Endothelial cell of umbilical vein (primary cell): ENCODE measurements at regions not wholly inside any gene's neighbourhood (a gene's known extent, or its start where the extent isn't known, plus 50 kb on each side); places are given as distances from the start of the nearest gene placed in this dataset.

ENCODE experiments used
- BruUV-seq: library from RNA; stranded (reverse); fragments of 400-500 nt; replicated peaks from 2 replicates; lab custom pipeline; 2021; lab: Mats Ljungman, UMichigan
- CTCF ChIA-PET: fragments of 300-600, 350-600 bp; sonication (Branson Sonifier 250); formaldehyde crosslinking; loops from one replicate; lab custom pipeline; 2021; ENCODE audit warnings: antibody characterized with exemption, inconsistent platforms; lab: Charles Lee
- POLR2A ChIA-PET: fragments of 300-600, 350-600 bp; sonication (Branson Sonifier 250); formaldehyde crosslinking; loops from one replicate; lab custom pipeline; 2021; ENCODE audit warnings: antibody characterized with exemption, inconsistent platforms; lab: Charles Lee
- DNase-seq: peaks from one replicate; pipeline ENCODE4 v3.0.0-alpha.2; 2011; ENCODE audit warnings: low read depth, low spot score
- FAIRE-seq: peaks from 2 replicates; lab custom pipeline; 2011; peaks lifted over from hg19 to GRCh38; lab: Jason Lieb, UNC
- H2AFZ ChIP-seq: 2 replicates; pipeline ENCODE4 v1.6.0; 2012; ENCODE audit warnings: low read depth, low read length, control low read depth, inconsistent platforms
- H3K27ac ChIP-seq: 2 replicates; pipeline ENCODE4 v1.5.1; 2011; ENCODE audit warnings: low read depth, mild to moderate bottlenecking, control low read depth, low read length, moderate library complexity; ENCODE audit not compliant: insufficient read depth
- H3K27me3 ChIP-seq, 2 experiments: 2 replicates each; pipeline versions ENCODE4 v1.6.0 to v1.6.1; 2011; ENCODE audit warnings: low read length in 2 of 2, mixed read lengths in 1 of 2; ENCODE audit not compliant: control insufficient read depth in 2 of 2, insufficient read depth in 2 of 2
- H3K36me3 ChIP-seq, 2 experiments: 2 replicates in 1 of 2; 3 replicates in 1 of 2; pipeline ENCODE4 v1.5.1; 2011; ENCODE audit warnings: low read length in 2 of 2, mild to moderate bottlenecking in 1 of 2, moderate library complexity in 1 of 2; ENCODE audit not compliant: control insufficient read depth in 2 of 2, insufficient read depth in 2 of 2; ENCODE audit errors: extremely low read depth in 1 of 2
- H3K4me1 ChIP-seq: 3 replicates; pipeline ENCODE4 v1.5.1; 2011; ENCODE audit warnings: mild to moderate bottlenecking, low read length; ENCODE audit not compliant: control insufficient read depth, insufficient read depth; ENCODE audit errors: extremely low read depth
- H3K4me2 ChIP-seq: 2 replicates; pipeline ENCODE4 v1.6.1; 2011; ENCODE audit warnings: low read length, control low read depth, mixed read lengths; ENCODE audit not compliant: insufficient read depth
- H3K4me3 ChIP-seq, 3 experiments: fragments of 200-600 bp in 1 of 3; sonication (generic), shearing (Covaris generic) in 1 of 3; replicated peaks in 1 of 3; 2 replicates each; pipeline ENCODE4 v1.5.1; 2011 to 2016; ENCODE audit warnings: control low read depth in 3 of 3, low read length in 3 of 3, mild to moderate bottlenecking in 2 of 3, inconsistent platforms in 1 of 3, low read depth in 1 of 3, moderate library complexity in 1 of 3; ENCODE audit not compliant: insufficient read depth in 1 of 3
- H3K79me2 ChIP-seq: 2 replicates; pipeline ENCODE4 v1.6.0; 2012; ENCODE audit warnings: low read length, inconsistent platforms; ENCODE audit not compliant: control insufficient read depth, insufficient read depth
- H3K9ac ChIP-seq: replicated peaks from 2 replicates; pipeline ENCODE3; 2011; ENCODE audit warnings: low read length, control low read depth; ENCODE audit not compliant: insufficient read depth; ENCODE audit errors: extremely low read depth
- H3K9me1 ChIP-seq: replicated peaks from 3 replicates; pipeline ENCODE4 v1.6.0; 2011; ENCODE audit warnings: mild to moderate bottlenecking, low read length; ENCODE audit not compliant: control insufficient read depth, insufficient read depth; ENCODE audit errors: extremely low read depth
- H3K9me3 ChIP-seq: replicated peaks from 2 replicates; pipeline ENCODE4 v1.5.1; 2012; ENCODE audit warnings: low read length, inconsistent platforms; ENCODE audit not compliant: control insufficient read depth, insufficient read depth
- H4K20me1 ChIP-seq: replicated peaks from 2 replicates; pipeline ENCODE3; 2011; ENCODE audit warnings: mild to moderate bottlenecking, low read length; ENCODE audit not compliant: control insufficient read depth, insufficient read depth; ENCODE audit errors: extremely low read depth
- EZH2 ChIP-seq: IDR thresholded peaks from 2 replicates; pipeline ENCODE4 v1.6.1; 2012; ENCODE audit warnings: borderline replicate concordance, low read depth, mild to moderate bottlenecking, moderate library complexity, low read length, inconsistent platforms; ENCODE audit not compliant: severe bottlenecking
- FOS ChIP-seq: IDR thresholded peaks from 2 replicates; pipeline ENCODE4 v1.6.1; 2011; ENCODE audit warnings: mild to moderate bottlenecking, low read length, moderate library complexity, borderline replicate concordance; ENCODE audit not compliant: insufficient read depth
- GATA2 ChIP-seq: IDR thresholded peaks from 2 replicates; pipeline ENCODE4 v1.7.0; 2011; ENCODE audit warnings: low read depth, mild to moderate bottlenecking, moderate library complexity, mixed read lengths, low read length; ENCODE audit not compliant: insufficient read length, insufficient read depth
- JUN ChIP-seq: IDR thresholded peaks from 2 replicates; pipeline ENCODE4 v1.6.1; 2011; ENCODE audit warnings: borderline replicate concordance, low read depth; ENCODE audit not compliant: insufficient read length, insufficient read depth
- MYC ChIP-seq: IDR thresholded peaks from one replicate; pipeline ENCODE4 v1.6.1; 2011; ENCODE audit warnings: mild to moderate bottlenecking, low read depth, low read length
- POLR2A ChIP-seq: IDR thresholded peaks from 2 replicates; pipeline ENCODE4 v1.6.1; 2012; ENCODE audit warnings: low read depth, mild to moderate bottlenecking, control low read depth, low read length
- POLR2AphosphoS5 ChIP-seq: IDR thresholded peaks from 2 replicates; pipeline ENCODE4 v1.6.1; 2012; ENCODE audit warnings: low read depth, mild to moderate bottlenecking, control low read depth, low read length, moderate library complexity; ENCODE audit not compliant: insufficient read depth
- dilution Hi-C: fragments of 300-500 bp; cut with MboI; formaldehyde crosslinking; loops from one replicate; pipeline ENCODE4 v1.15.0; 2019; ENCODE audit warnings: low sequenced_read_pairs; ENCODE audit not compliant: extremely low pct_ligation_motif_present
- intact Hi-C: fragments of 100-400 bp; cut with micrococcal nuclease; formaldehyde crosslinking; loops from one replicate; pipeline ENCODE4 v1.10.0; 2022
- TF ChIP-seq, protein P1 (sequence below): IDR thresholded peaks from 2 replicates; pipeline ENCODE4 v1.6.1; 2011; ENCODE audit not compliant: insufficient read depth, insufficient read length
- TF ChIP-seq, protein P2 (sequence below), 2 donors: IDR thresholded peaks; 1 replicate in 1 of 2; 2 replicates in 1 of 2; pipeline ENCODE4 v1.5.1; 2011; ENCODE audit warnings: low read length in 2 of 2, mild to moderate bottlenecking in 2 of 2, moderate library complexity in 2 of 2, control low read depth in 1 of 2, inconsistent platforms in 1 of 2, low read depth in 1 of 2; ENCODE audit not compliant: insufficient read depth in 1 of 2; ENCODE audit errors: extremely low read depth in 1 of 2

DNA sequence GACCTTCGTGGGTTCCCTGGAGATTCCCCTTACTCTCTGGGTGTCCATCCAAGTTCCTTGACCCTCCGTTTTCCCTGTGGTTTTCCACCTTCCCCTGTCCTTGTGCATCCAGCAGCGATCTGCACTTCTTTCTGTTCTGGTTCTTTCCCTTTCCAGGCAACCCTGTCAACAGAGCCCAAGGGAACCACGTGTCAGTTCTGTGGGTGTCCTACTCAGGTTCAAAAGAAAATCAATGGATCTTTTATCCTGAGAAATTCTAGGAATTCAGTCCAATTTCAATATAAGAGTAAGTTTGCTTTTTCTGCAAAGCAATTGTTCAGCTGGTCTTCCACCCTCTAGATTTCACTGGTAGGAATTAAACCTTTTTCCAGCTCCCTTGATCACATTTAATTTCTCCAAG lies 1394.8 kb upstream of the SLC10A2 start:
- no peak overlapping the region for H3K4me2 ChIP-seq
- ChIA-PET CTCF (interaction anchor here (0.7 kb wide), 1 partner anchor 178 kb away, joined by 3 read pairs; no protein-coding TSS in a partner anchor), POLR2A (no interaction called here)
- intact Hi-C loops, result no loop called here
- H3K4me3 ChIP-seq, result no peak overlapping the region
- H3K36me3 ChIP-seq, result no peaks in the 10 kb centered on the region
- DNase-seq (no peak), FAIRE-seq (no peak)
- no TSS peak for BruUV-seq
- no peaks in the 10 kb centered on the region for H3K9me1 ChIP-seq
- H4K20me1 ChIP-seq, result no peaks in the 10 kb centered on the region
- H3K79me2 ChIP-seq, result no peaks in the 10 kb centered on the region
- no peaks in the 10 kb centered on the region for H3K4me1 ChIP-seq
- no peak overlapping the region for H2AFZ ChIP-seq
- no peaks in the 10 kb centered on the region for H3K9me3 ChIP-seq
- no peak overlapping the region for H3K9ac ChIP-seq
- TF ChIP-seq, protein P1, sequence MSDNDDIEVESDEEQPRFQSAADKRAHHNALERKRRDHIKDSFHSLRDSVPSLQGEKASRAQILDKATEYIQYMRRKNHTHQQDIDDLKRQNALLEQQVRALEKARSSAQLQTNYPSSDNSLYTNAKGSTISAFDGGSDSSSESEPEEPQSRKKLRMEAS, result no peak
- TF ChIP-seq POLR2A (no peak), POLR2AphosphoS5 (no peak), EZH2 (no peak), FOS (no peak), MYC (no peak), JUN (no peak), GATA2 (no peak)
- TF ChIP-seq, protein P2, sequence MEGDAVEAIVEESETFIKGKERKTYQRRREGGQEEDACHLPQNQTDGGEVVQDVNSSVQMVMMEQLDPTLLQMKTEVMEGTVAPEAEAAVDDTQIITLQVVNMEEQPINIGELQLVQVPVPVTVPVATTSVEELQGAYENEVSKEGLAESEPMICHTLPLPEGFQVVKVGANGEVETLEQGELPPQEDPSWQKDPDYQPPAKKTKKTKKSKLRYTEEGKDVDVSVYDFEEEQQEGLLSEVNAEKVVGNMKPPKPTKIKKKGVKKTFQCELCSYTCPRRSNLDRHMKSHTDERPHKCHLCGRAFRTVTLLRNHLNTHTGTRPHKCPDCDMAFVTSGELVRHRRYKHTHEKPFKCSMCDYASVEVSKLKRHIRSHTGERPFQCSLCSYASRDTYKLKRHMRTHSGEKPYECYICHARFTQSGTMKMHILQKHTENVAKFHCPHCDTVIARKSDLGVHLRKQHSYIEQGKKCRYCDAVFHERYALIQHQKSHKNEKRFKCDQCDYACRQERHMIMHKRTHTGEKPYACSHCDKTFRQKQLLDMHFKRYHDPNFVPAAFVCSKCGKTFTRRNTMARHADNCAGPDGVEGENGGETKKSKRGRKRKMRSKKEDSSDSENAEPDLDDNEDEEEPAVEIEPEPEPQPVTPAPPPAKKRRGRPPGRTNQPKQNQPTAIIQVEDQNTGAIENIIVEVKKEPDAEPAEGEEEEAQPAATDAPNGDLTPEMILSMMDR (IDR thresholded peaks at IDR 0.05; ENCODE audit: extremely low read depth in 1 of 2, insufficient read depth in 1 of 2, low read depth in 1 of 2, low read length in 2 of 2), result no peak
- dilution Hi-C loops, result no loop called here
- H3K27me3 ChIP-seq, result no peaks in the 10 kb centered on the region
- H3K27ac ChIP-seq, result no peak overlapping the region
